H1 (cell line): ENCODE measurements at regions not wholly inside any gene's neighbourhood (a gene's known extent, or its start where the extent isn't known, plus 50 kb on each side); places are given as distances from the start of the nearest gene placed in this dataset.

Experiments
- CTCF ChIA-PET: fragments of 300-600 bp; sonication (Branson Sonifier 250); formaldehyde crosslinking; loops from one replicate; lab custom pipeline; 2021; ENCODE audit not compliant: partially characterized antibody; lab: Charles Lee
- POLR2A ChIA-PET: fragments of 300-600 bp; sonication (Branson Sonifier 250); formaldehyde crosslinking; loops from one replicate; lab custom pipeline; 2021; ENCODE audit warnings: inconsistent platforms; ENCODE audit not compliant: partially characterized antibody; lab: Charles Lee
- DNase-seq, 2 experiments: peaks; one replicate each; pipeline versions ENCODE4 v3.0.0 to v3.0.0-alpha.2; 2010 to 2022; ENCODE audit warnings: low spot score in 2 of 2, low read depth in 1 of 2, mixed read lengths in 1 of 2
- FAIRE-seq: peaks from 2 replicates; lab custom pipeline; 2011; peaks lifted over from hg19 to GRCh38; lab: Jason Lieb, UNC
- H2AFZ ChIP-seq: 2 replicates; pipeline ENCODE4 v1.8.1; 2012; ENCODE audit warnings: low read length, inconsistent platforms
- H2AK5ac ChIP-seq: 2 replicates; pipeline ENCODE4 v1.6.1; 2013; ENCODE audit warnings: low read depth, low read length
- H2BK120ac ChIP-seq: replicated peaks from 2 replicates; pipeline ENCODE3; 2013; ENCODE audit warnings: low read depth, low read length, inconsistent platforms
- H2BK12ac ChIP-seq: 2 replicates; pipeline ENCODE4 v1.6.1; 2013; ENCODE audit warnings: low read depth, low read length
- H2BK15ac ChIP-seq: 2 replicates; pipeline ENCODE4 v1.6.1; 2013; ENCODE audit warnings: low read length
- H2BK20ac ChIP-seq: 2 replicates; pipeline ENCODE4 v1.6.1; 2013; ENCODE audit warnings: low read length
- H2BK5ac ChIP-seq: 2 replicates; pipeline ENCODE4 v1.6.1; 2013; ENCODE audit warnings: low read depth, low read length
- H3K14ac ChIP-seq: 2 replicates; pipeline ENCODE4 v1.6.1; 2013; ENCODE audit warnings: inconsistent platforms; ENCODE audit not compliant: insufficient read length
- H3K18ac ChIP-seq: 2 replicates; pipeline ENCODE4 v1.6.1; 2013; ENCODE audit warnings: low read length; ENCODE audit errors: extremely low read depth
- H3K23ac ChIP-seq: 2 replicates; pipeline ENCODE4 v1.6.1; 2013; ENCODE audit warnings: inconsistent platforms; ENCODE audit not compliant: insufficient read length
- H3K23me2 ChIP-seq: 2 replicates; pipeline ENCODE4 v1.6.1; 2013; ENCODE audit warnings: low read depth, low read length
- H3K27ac ChIP-seq: 2 replicates; pipeline ENCODE4 v1.6.1; 2011; ENCODE audit warnings: low read depth, low read length, inconsistent platforms
- H3K27me3 ChIP-seq, 4 experiments: replicated peaks in 1 of 4; 1 replicate in 1 of 4; 2 replicates in 3 of 4; pipeline versions ENCODE4 v1.6.1 to v1.8.1; 2011 to 2013; ENCODE audit warnings: low read length in 3 of 4, mild to moderate bottlenecking in 3 of 4, inconsistent platforms in 2 of 4, mixed read lengths in 2 of 4, moderate library complexity in 1 of 4; ENCODE audit not compliant: control insufficient read depth in 3 of 4, insufficient read depth in 3 of 4; ENCODE audit errors: extremely low read depth in 1 of 4
- H3K36me3 ChIP-seq, 4 experiments: 2 replicates each; pipeline versions ENCODE4 v1.6.1 to v1.8.1; 2011 to 2013; ENCODE audit warnings: mild to moderate bottlenecking in 4 of 4, low read length in 3 of 4, moderate library complexity in 2 of 4, control low read depth in 1 of 4, inconsistent platforms in 1 of 4; ENCODE audit not compliant: insufficient read depth in 4 of 4, control insufficient read depth in 2 of 4
- H3K4ac ChIP-seq: replicated peaks from 2 replicates; pipeline ENCODE3; 2013; ENCODE audit warnings: low read length, low read depth, mixed read lengths, inconsistent platforms; ENCODE audit not compliant: insufficient read length
- H3K4me1 ChIP-seq, 4 experiments: replicated peaks in 1 of 4; 1 replicate in 1 of 4; 2 replicates in 3 of 4; pipeline versions ENCODE4 v1.6.1 to v1.8.1; 2011 to 2013; ENCODE audit warnings: low read length in 3 of 4, inconsistent platforms in 2 of 4, mixed read lengths in 1 of 4; ENCODE audit not compliant: insufficient read depth in 4 of 4, control insufficient read depth in 3 of 4
- H3K4me2 ChIP-seq, 2 experiments: 2 replicates each; pipeline versions ENCODE4 v1.6.1 to v1.8.1; 2011 to 2013; ENCODE audit warnings: low read depth in 2 of 2, low read length in 2 of 2, control low read depth in 1 of 2, inconsistent platforms in 1 of 2, mild to moderate bottlenecking in 1 of 2; ENCODE audit not compliant: insufficient read depth in 1 of 2
- H3K4me3 ChIP-seq, 4 experiments: fragments of 200-600, 300-600 bp in 1 of 4; sonication (generic), shearing (Covaris generic), sonication (Bioruptor Twin) in 1 of 4; 2 replicates each; pipeline versions ENCODE4 v1.5.1 to v1.8.1; 2011 to 2016; ENCODE audit warnings: low read length in 4 of 4, low read depth in 3 of 4, control low read depth in 2 of 4, inconsistent platforms in 2 of 4, mild to moderate bottlenecking in 2 of 4, mixed read lengths in 1 of 4, moderate library complexity in 1 of 4; ENCODE audit not compliant: insufficient read depth in 2 of 4; ENCODE audit errors: extremely low read depth in 1 of 4
- H3K56ac ChIP-seq: replicated peaks from 2 replicates; pipeline ENCODE3; 2013; ENCODE audit warnings: low read depth, mild to moderate bottlenecking, mixed read lengths, low read length, inconsistent platforms; ENCODE audit not compliant: insufficient read length
- H3K79me1 ChIP-seq: 2 replicates; pipeline ENCODE4 v1.6.1; 2013; ENCODE audit warnings: low read depth, low read length, control low read depth
- H3K79me2 ChIP-seq, 2 experiments: 2 replicates each; pipeline versions ENCODE4 v1.6.1 to v1.8.1; 2012 to 2013; ENCODE audit warnings: low read length in 2 of 2, mild to moderate bottlenecking in 2 of 2, inconsistent platforms in 1 of 2; ENCODE audit not compliant: insufficient read depth in 2 of 2, control insufficient read depth in 1 of 2
- H3K9ac ChIP-seq, 4 experiments: replicated peaks in 1 of 4; 1 replicate in 1 of 4; 2 replicates in 3 of 4; pipeline versions ENCODE4 v1.6.1 to v1.8.1; 2011 to 2013; ENCODE audit warnings: low read depth in 3 of 4, low read length in 3 of 4, control low read depth in 2 of 4, mild to moderate bottlenecking in 2 of 4, moderate library complexity in 2 of 4, inconsistent platforms in 1 of 4; ENCODE audit errors: extremely low read depth in 1 of 4
- H3K9me3 ChIP-seq, 2 experiments: 2 replicates each; pipeline versions ENCODE4 v1.6.1 to v1.8.1; 2012 to 2013; ENCODE audit warnings: mild to moderate bottlenecking in 2 of 2, moderate library complexity in 2 of 2, control low read depth in 1 of 2, inconsistent platforms in 1 of 2, low read depth in 1 of 2, low read length in 1 of 2, mixed read lengths in 1 of 2; ENCODE audit not compliant: insufficient read depth in 2 of 2
- H4K20me1 ChIP-seq, 2 experiments: replicated peaks in 1 of 2; 2 replicates each; pipeline versions ENCODE3 to v1.8.1; 2011 to 2013; ENCODE audit warnings: inconsistent platforms in 2 of 2, low read length in 2 of 2, mild to moderate bottlenecking in 1 of 2; ENCODE audit not compliant: insufficient read depth in 2 of 2, control insufficient read depth in 1 of 2
- H4K5ac ChIP-seq: 2 replicates; pipeline ENCODE4 v1.6.1; 2013; ENCODE audit warnings: low read length, low read depth, mixed read lengths, inconsistent platforms; ENCODE audit not compliant: insufficient read length
- H4K8ac ChIP-seq: 2 replicates; pipeline ENCODE4 v1.8.0; 2013; ENCODE audit warnings: mild to moderate bottlenecking, moderate library complexity, low read length, inconsistent platforms; ENCODE audit not compliant: insufficient read depth; ENCODE audit errors: extremely low read depth
- H4K91ac ChIP-seq: replicated peaks from 2 replicates; pipeline ENCODE3; 2013; ENCODE audit warnings: low read length, mixed read lengths, inconsistent platforms; ENCODE audit not compliant: insufficient read length
- CEBPB ChIP-seq: IDR thresholded peaks from 2 replicates; pipeline ENCODE4 v1.6.1; 2012; ENCODE audit warnings: low read depth, low read length
- CHD1 ChIP-seq: IDR thresholded peaks from 2 replicates; pipeline ENCODE4 v1.6.1; 2012; ENCODE audit warnings: low read depth, low read length, improper control_type of control experiment
- CHD2 ChIP-seq: IDR thresholded peaks from 2 replicates; pipeline ENCODE4 v1.6.1; 2012; ENCODE audit warnings: low read length, improper control_type of control experiment
- CTCF ChIP-seq, 3 experiments: IDR thresholded peaks; 1 replicate in 2 of 3; 2 replicates in 1 of 3; pipeline versions ENCODE4 v1.5.1 to v1.6.1; 2011; ENCODE audit warnings: low read length in 3 of 3, mild to moderate bottlenecking in 3 of 3, inconsistent platforms in 2 of 3, low read depth in 1 of 3, moderate library complexity in 1 of 3; ENCODE audit not compliant: insufficient read depth in 1 of 3; ENCODE audit errors: control extremely low read depth in 1 of 3
- EGR1 ChIP-seq: IDR thresholded peaks from 2 replicates; pipeline ENCODE4 v1.6.1; 2011; ENCODE audit warnings: low read depth, low read length, borderline replicate concordance
- EZH2 ChIP-seq: fragments of 200-600 bp; sonication (generic); IDR thresholded peaks from 2 replicates; pipeline ENCODE4 v1.7.1; 2012; ENCODE audit warnings: low read depth, mild to moderate bottlenecking, moderate library complexity, low read length, inconsistent platforms; ENCODE audit not compliant: severe bottlenecking
- PHF8 ChIP-seq: fragments of 200-600 bp; sonication (generic); conservative IDR thresholded peaks from 2 replicates; pipeline ENCODE4 v1.7.1; 2012; ENCODE audit warnings: low read depth, mild to moderate bottlenecking, inconsistent platforms, low read length, moderate library complexity
- RNF2 ChIP-seq: fragments of 200-900, 300-1000 bp; sonication (generic); IDR thresholded peaks from 2 replicates; pipeline ENCODE4 v1.7.1; 2016; ENCODE audit warnings: borderline replicate concordance, low read depth, mild to moderate bottlenecking, antibody characterized with exemption, low read length; ENCODE audit not compliant: poor library complexity, severe bottlenecking; ENCODE audit errors: missing control alignments
- TBP ChIP-seq: IDR thresholded peaks from 2 replicates; pipeline ENCODE4 v1.6.1; 2011; ENCODE audit warnings: low read depth, low read length, improper control_type of control experiment
- WGBS, 2 experiments: shearing (Covaris generic) in 1 of 2; methylation state at CpG; one replicate each; pipeline versions ENCODE4 v1.1.6 to v1.1.7; 2013 to 2015; ENCODE audit warnings: low lambda C conversion rate in 2 of 2, mixed read lengths in 2 of 2, inconsistent platforms in 1 of 2, low coverage in 1 of 2, missing lambda C conversion rate in 1 of 2; ENCODE audit not compliant: insufficient replicate concordance in 2 of 2, insufficient coverage in 1 of 2, insufficient read length in 1 of 2; ENCODE audit errors: extremely low coverage in 1 of 2, missing lambda C conversion rate in 1 of 2; 5-methylcytosine and 5-hydroxymethylcytosine counted together

GRCh38 chr11:130801333-130802122 is 114.8 kb downstream of the SNX19 start:
- Histone ChIP-seq H3K9me3 (no peaks in the 10 kb centered on the region), H2BK20ac (no peak overlapping the region), H2BK12ac (no peak overlapping the region), H3K18ac (no peak overlapping the region), H3K4me2 (no peak overlapping the region), H3K56ac (no peak overlapping the region), H3K4ac (no peak overlapping the region), H4K91ac (no peak overlapping the region), H3K4me3 (no peak overlapping the region), H3K79me1 (no peaks in the 10 kb centered on the region), H3K36me3 (no peaks in the 10 kb centered on the region), H2AK5ac (no peak overlapping the region), H3K9ac (no peak overlapping the region), H3K27me3 (peaks cover 0 to 1% (median 0%) of the 10 kb centered on the region in 4 experiments; a peak in 1 of 7 replicates), H4K8ac (no peak overlapping the region), H2BK120ac (no peak overlapping the region), H4K20me1 (no peaks in the 10 kb centered on the region), H3K23ac (no peak overlapping the region), H3K79me2 (no peaks in the 10 kb centered on the region), H3K4me1 (peaks cover 0 to 9% (median 0%) of the 10 kb centered on the region in 4 experiments; a peak in 6 of 7 replicates), H3K14ac (no peak overlapping the region), H4K5ac (no peak overlapping the region), H3K27ac (no peak overlapping the region), H2BK5ac (peak overlapping the region; percentile 26; the same call in 1 of the 2 replicates), H2AFZ (no peak overlapping the region), H2BK15ac (peak overlapping the region; percentile 65; the same call in 1 of the 2 replicates), H3K23me2 (no peaks in the 10 kb centered on the region)
- DNase-seq (no peak), FAIRE-seq (no peak)
- CTCF ChIA-PET: interaction anchor here (0.9 to 1.0 kb wide), 2 partner anchors 15 to 126 kb away, joined by 4 read pairs; no protein-coding TSS in a partner anchor
- POLR2A ChIA-PET: interaction anchor here (0.7 kb wide), 1 partner anchor 152 kb away, joined by 3 read pairs; no protein-coding TSS in a partner anchor
- 95% methylated on average over 6 of the region's 6 CpGs; no CpG with 5 or more reads in 1 of the 2 experiments for WGBS, 2 experiments
- TF ChIP-seq CHD1 (no peak), CTCF (IDR thresholded peaks at IDR 0.05; ENCODE audit: control extremely low read depth in 1 of 3, insufficient read depth in 1 of 3, low read depth in 1 of 3, low read length in 3 of 3) (no peak), RNF2 (no peak), CHD2 (no peak), EZH2 (no peak), PHF8 (no peak), EGR1 (no peak), CEBPB (no peak), TBP (no peak)
